Stomach (tissue), 4 donors: ENCODE measurements at regions not wholly inside any gene's neighbourhood (a gene's known extent, or its start where the extent isn't known, plus 50 kb on each side); places are given as distances from the start of the nearest gene placed in this dataset.

Source experiments
- EP300 ChIP-seq: sonication (generic); formaldehyde crosslinking; IDR thresholded peaks from one replicate; pipeline ENCODE4 v1.6.1; 2017; ENCODE audit warnings: antibody characterized with exemption
- POLR2AphosphoS5 ChIP-seq, 3 donors: sonication (generic); formaldehyde crosslinking; IDR thresholded peaks; one replicate each; pipeline ENCODE4 v1.6.1; 2016; ENCODE audit warnings: antibody characterized with exemption in 3 of 3
- TF ChIP-seq, protein P1 (sequence below), 7 experiments: fragments of 450-650 bp in 4 of 7; fragments of 200-600 bp in 3 of 7; sonication (generic) in 3 of 7; IDR thresholded peaks; one replicate each; pipeline ENCODE4 v1.5.1; 2016 to 2019; ENCODE audit warnings: antibody characterized with exemption in 7 of 7, control low read depth in 2 of 7, mild to moderate bottlenecking in 1 of 7

DNA sequence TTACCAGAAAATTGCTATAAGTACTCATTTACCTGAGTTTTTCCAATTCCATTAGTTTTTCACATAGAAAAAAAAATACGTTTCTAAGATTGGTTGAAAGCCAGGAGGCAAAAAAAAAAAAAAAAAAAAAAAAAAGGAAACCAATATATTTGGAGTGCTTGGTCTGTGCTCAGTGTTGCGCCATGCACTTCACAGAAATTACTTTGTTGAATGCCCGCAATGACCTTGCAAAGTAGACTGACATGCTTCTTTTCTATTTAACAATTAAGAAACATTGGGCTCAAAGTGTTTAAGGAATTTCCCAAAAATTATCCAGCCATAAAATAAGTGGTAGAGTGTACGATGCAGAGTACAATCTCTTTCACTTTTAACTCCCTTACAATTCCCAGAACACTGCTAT lies 65.2 kb upstream of the PAPPA start:
- TF ChIP-seq, protein P1, sequence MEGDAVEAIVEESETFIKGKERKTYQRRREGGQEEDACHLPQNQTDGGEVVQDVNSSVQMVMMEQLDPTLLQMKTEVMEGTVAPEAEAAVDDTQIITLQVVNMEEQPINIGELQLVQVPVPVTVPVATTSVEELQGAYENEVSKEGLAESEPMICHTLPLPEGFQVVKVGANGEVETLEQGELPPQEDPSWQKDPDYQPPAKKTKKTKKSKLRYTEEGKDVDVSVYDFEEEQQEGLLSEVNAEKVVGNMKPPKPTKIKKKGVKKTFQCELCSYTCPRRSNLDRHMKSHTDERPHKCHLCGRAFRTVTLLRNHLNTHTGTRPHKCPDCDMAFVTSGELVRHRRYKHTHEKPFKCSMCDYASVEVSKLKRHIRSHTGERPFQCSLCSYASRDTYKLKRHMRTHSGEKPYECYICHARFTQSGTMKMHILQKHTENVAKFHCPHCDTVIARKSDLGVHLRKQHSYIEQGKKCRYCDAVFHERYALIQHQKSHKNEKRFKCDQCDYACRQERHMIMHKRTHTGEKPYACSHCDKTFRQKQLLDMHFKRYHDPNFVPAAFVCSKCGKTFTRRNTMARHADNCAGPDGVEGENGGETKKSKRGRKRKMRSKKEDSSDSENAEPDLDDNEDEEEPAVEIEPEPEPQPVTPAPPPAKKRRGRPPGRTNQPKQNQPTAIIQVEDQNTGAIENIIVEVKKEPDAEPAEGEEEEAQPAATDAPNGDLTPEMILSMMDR (IDR thresholded peaks at IDR 0.05), result no peak
- TF ChIP-seq EP300 (no peak), POLR2AphosphoS5 (IDR thresholded peaks at IDR 0.05) (no peak)
